ENCODE measurements at regions not wholly inside any gene's neighbourhood (a gene's known extent, or its start where the extent isn't known, plus 50 kb on each side); places are given as distances from the start of the nearest gene placed in this dataset.

DNA sequence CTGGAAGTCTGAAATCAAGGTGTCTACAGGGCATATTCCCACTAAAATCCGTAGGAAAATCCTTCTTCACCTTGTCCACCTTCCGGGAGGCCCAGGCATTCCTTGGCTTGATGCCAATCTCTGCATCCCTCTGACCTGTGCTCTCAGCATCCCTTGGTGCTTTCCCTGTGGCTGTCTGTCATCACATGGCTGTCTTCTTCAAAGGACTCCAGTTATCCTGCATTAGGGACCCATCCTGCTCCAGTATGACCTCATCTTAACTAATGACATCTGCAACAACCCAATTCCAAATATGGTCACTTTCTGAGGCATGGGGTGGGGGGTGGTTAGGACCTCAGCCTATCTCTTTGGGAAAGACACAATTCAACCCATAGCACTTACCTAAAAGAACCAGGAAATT lies 423.8 kb downstream of the IRS2 start:
- no peaks in the 10 kb centered on the region for H3K4me1 ChIP-seq
- WGBS, 2 donors = 73 to 77% methylated on average over 2 of the region's 2 CpGs
- TF ChIP-seq POLR2A (IDR thresholded peaks at IDR 0.05) = no peak
- TF ChIP-seq, protein P1, sequence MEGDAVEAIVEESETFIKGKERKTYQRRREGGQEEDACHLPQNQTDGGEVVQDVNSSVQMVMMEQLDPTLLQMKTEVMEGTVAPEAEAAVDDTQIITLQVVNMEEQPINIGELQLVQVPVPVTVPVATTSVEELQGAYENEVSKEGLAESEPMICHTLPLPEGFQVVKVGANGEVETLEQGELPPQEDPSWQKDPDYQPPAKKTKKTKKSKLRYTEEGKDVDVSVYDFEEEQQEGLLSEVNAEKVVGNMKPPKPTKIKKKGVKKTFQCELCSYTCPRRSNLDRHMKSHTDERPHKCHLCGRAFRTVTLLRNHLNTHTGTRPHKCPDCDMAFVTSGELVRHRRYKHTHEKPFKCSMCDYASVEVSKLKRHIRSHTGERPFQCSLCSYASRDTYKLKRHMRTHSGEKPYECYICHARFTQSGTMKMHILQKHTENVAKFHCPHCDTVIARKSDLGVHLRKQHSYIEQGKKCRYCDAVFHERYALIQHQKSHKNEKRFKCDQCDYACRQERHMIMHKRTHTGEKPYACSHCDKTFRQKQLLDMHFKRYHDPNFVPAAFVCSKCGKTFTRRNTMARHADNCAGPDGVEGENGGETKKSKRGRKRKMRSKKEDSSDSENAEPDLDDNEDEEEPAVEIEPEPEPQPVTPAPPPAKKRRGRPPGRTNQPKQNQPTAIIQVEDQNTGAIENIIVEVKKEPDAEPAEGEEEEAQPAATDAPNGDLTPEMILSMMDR (IDR thresholded peaks at IDR 0.05) = no peak
- H3K36me3 ChIP-seq (ENCODE audit: low read depth, missing control alignments) = no peaks in the 10 kb centered on the region
- H3K27me3 ChIP-seq = no peaks in the 10 kb centered on the region
- intact Hi-C loops (cut with DNase I; ENCODE audit: low total_unique reads) = no loop called here
- no peak for DNase-seq
- no peak overlapping the region for H3K27ac ChIP-seq
- no peaks in the 10 kb centered on the region for H3K9me3 ChIP-seq
- H3K4me3 ChIP-seq = no peak overlapping the region

DNA sequence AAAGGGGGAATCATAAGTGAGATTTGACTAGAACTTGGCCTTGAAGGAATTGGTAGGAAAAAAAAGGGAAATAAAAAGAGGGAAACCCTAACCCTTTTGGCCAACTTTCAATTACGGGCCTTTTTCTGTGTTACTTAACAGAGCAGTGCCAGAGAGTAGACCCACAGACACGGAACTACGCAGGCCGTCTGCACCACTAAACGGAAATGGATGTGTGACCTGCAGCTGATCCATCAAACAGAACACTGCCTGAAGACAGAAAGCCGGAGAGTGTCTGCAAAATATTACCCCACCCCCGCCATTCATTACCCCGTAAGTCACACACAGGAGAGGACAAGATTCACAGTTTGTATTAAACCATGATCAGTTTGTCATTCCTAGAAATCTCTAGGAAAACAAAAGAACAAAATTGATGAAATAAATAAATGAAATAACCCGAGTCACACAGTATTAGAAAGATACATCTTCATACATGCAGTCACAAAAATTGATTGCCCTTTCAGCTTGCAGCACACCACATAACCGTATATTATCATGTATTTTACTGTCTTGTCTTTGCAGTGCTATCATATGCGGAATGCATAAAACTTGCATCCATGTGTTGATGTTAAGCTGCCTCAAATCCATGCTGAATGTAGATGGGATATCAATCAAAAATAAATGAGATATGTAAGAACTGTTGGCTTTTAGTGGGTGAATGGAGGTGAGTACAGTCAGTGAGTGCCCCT lies 424.7 kb downstream of the IRS2 start:
- no peak overlapping the region for H3K4me3 ChIP-seq
- no peaks in the 10 kb centered on the region for H3K36me3 ChIP-seq (ENCODE audit: low read depth, missing control alignments)
- H3K27ac ChIP-seq = no peak overlapping the region
- TF ChIP-seq, protein P1 (IDR thresholded peaks at IDR 0.05) = no peak
- TF ChIP-seq POLR2A (IDR thresholded peaks at IDR 0.05) = no peak
- no peaks in the 10 kb centered on the region for H3K9me3 ChIP-seq
- H3K27me3 ChIP-seq = no peaks in the 10 kb centered on the region
- H3K4me1 ChIP-seq = no peaks in the 10 kb centered on the region
- no peak for DNase-seq
- 76 to 79% methylated on average over 11 of the region's 11 CpGs for WGBS, 2 donors
- intact Hi-C loops (cut with DNase I; ENCODE audit: low total_unique reads) = no loop called here

DNA sequence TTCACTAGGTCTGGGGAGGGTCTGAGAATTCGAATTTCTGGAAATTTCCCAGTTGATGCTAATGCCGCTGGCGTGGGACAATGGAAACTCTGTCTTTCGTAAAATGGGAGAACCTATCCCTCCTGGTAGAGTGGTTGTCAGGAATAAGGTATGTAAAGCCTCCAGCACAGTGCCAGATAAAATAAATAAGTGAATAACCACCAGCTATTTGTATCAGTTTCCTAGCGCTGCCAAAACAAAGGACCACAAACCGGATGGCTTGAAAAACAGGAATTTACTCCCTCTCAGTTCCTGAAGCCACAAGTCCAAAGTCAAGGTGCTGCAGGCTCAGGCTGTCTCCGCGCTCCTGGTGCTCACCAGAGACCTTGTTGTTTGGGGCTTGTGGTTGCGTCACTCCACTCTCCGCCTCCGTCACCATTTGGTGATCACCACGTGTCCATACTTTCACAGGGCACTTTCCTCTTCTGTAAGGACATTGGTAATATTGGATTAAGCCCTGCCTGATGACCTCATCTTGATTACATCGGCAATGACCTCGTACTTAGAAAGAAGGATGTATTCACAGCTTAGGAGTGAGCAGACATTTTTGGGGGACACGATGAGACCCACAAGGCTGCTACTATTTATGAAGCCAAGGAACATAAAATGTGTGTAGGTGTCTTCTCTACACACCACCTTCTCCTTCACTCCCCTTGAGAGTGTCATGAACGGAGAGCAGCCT lies 428.5 kb downstream of the IRS2 start:
- no peaks in the 10 kb centered on the region for H3K4me1 ChIP-seq
- H3K4me3 ChIP-seq = no peak overlapping the region
- 92 to 95% methylated on average over 16 of the region's 16 CpGs for WGBS, 2 donors
- H3K27me3 ChIP-seq = no peaks in the 10 kb centered on the region
- H3K9me3 ChIP-seq = no peaks in the 10 kb centered on the region
- DNase-seq = no peak
- no peak overlapping the region for H3K27ac ChIP-seq
- intact Hi-C loops (cut with DNase I; ENCODE audit: low total_unique reads) = no loop called here
- no peaks in the 10 kb centered on the region for H3K36me3 ChIP-seq (ENCODE audit: low read depth, missing control alignments)
- TF ChIP-seq, protein P1 (IDR thresholded peaks at IDR 0.05) = no peak
- no peak for TF ChIP-seq POLR2A (IDR thresholded peaks at IDR 0.05)

DNA sequence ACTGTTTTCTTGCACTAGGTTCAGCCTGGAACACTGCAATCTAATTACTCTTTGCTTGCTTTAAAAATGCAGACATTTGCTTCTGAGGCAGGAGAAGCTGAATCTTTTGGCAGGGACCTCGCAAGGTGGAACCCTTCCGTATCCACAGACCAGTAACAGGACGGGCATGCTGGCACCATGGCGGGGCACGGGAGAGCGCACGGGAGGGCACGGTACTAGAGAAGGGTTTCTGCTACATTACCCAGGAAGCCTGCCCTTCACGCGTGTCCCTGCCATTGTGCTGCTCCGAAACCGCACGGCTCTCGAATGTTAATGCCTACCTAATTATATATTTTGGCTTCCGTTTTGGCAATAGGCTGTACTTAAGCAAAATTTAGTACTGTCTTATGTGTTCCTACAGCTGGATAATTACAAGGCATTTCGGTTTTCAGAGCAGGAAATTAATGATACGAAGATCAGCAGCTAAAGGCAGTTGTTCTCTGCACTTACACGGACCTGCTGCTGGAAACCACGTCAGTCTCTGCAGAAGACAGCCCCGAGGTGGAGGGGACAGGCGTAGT lies 430.4 kb downstream of the IRS2 start:
- no peaks in the 10 kb centered on the region for H3K9me3 ChIP-seq
- no peak for TF ChIP-seq POLR2A (IDR thresholded peaks at IDR 0.05)
- TF ChIP-seq, protein P1 (IDR thresholded peaks at IDR 0.05) = no peak
- H3K27me3 ChIP-seq = no peaks in the 10 kb centered on the region
- intact Hi-C loops (cut with DNase I; ENCODE audit: low total_unique reads) = no loop called here
- H3K4me3 ChIP-seq = no peak overlapping the region
- H3K27ac ChIP-seq = no peak overlapping the region
- no peaks in the 10 kb centered on the region for H3K36me3 ChIP-seq (ENCODE audit: low read depth, missing control alignments)
- DNase-seq = no peak
- WGBS, 2 donors = 53 to 74% methylated on average over 21 of the region's 21 CpGs
- no peaks in the 10 kb centered on the region for H3K4me1 ChIP-seq
